WTC11 (cell line): ENCODE measurements at regions not wholly inside any gene's neighbourhood (a gene's known extent, or its start where the extent isn't known, plus 50 kb on each side); places are given as distances from the start of the nearest gene placed in this dataset.

Source experiments
- SP1 ChIP-seq: sonication (generic); formaldehyde crosslinking; conservative IDR thresholded peaks from 2 replicates; pipeline ENCODE4 v1.8.1; 2022; ENCODE audit warnings: missing genetic modification reagents
- ZNF263 ChIP-seq: sonication (generic); formaldehyde crosslinking; IDR thresholded peaks from 2 replicates; pipeline ENCODE4 v1.8.1; 2022; ENCODE audit warnings: low read depth, mild to moderate bottlenecking, moderate library complexity, missing genetic modification reagents
- TF ChIP-seq, protein P1 (sequence below): fragments of 200-600 bp; IDR thresholded peaks from 2 replicates; pipeline ENCODE4 v1.8.0; 2022; ENCODE audit warnings: antibody characterized with exemption
- TF ChIP-seq, protein P2 (sequence below): sonication (generic); formaldehyde crosslinking; IDR thresholded peaks from 2 replicates; pipeline ENCODE4 v1.8.1; 2023; ENCODE audit warnings: mild to moderate bottlenecking, missing genetic modification reagents, moderate library complexity

DNA sequence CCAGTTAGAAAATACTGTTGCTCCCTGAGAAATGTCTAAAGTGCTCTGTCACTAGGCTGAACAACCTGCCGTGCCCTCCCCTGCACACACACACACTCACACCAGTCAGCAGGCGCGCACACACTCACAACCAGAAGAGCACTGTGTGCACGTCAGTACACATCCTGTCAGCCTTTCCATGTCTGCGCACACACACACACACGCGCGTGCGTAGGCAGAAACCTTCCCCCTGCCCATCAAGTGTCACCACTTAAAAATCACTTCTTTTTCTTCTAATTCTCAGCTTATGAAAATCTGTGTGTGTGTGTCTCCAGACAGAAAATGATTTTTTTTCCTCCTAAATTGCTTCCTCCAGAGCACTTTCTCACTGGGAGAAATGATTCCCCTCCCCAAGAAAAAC, 100.3 kb downstream of the EDN3 start:
- TF ChIP-seq, protein P1, sequence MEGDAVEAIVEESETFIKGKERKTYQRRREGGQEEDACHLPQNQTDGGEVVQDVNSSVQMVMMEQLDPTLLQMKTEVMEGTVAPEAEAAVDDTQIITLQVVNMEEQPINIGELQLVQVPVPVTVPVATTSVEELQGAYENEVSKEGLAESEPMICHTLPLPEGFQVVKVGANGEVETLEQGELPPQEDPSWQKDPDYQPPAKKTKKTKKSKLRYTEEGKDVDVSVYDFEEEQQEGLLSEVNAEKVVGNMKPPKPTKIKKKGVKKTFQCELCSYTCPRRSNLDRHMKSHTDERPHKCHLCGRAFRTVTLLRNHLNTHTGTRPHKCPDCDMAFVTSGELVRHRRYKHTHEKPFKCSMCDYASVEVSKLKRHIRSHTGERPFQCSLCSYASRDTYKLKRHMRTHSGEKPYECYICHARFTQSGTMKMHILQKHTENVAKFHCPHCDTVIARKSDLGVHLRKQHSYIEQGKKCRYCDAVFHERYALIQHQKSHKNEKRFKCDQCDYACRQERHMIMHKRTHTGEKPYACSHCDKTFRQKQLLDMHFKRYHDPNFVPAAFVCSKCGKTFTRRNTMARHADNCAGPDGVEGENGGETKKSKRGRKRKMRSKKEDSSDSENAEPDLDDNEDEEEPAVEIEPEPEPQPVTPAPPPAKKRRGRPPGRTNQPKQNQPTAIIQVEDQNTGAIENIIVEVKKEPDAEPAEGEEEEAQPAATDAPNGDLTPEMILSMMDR = no peak
- TF ChIP-seq ZNF263 (no peak), SP1 (CRISPR knock-in tag) (no peak)
- TF ChIP-seq, protein P2, sequence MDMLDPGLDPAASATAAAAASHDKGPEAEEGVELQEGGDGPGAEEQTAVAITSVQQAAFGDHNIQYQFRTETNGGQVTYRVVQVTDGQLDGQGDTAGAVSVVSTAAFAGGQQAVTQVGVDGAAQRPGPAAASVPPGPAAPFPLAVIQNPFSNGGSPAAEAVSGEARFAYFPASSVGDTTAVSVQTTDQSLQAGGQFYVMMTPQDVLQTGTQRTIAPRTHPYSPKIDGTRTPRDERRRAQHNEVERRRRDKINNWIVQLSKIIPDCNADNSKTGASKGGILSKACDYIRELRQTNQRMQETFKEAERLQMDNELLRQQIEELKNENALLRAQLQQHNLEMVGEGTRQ (CRISPR knock-in tag) = no peak
